HG02970 (cell line): ENCODE measurements at regions not wholly inside any gene's neighbourhood (a gene's known extent, or its start where the extent isn't known, plus 50 kb on each side); places are given as distances from the start of the nearest gene placed in this dataset.

Source experiments
- ATAC-seq: cut with Tn5 transposase; IDR thresholded peaks from one replicate; pipeline ENCODE4 v1.9.1; 2021; ENCODE audit warnings: mild to moderate bottlenecking, moderate library complexity, moderate number of reproducible peaks; ENCODE audit not compliant: unreplicated experiment, low FRiP score

DNA sequence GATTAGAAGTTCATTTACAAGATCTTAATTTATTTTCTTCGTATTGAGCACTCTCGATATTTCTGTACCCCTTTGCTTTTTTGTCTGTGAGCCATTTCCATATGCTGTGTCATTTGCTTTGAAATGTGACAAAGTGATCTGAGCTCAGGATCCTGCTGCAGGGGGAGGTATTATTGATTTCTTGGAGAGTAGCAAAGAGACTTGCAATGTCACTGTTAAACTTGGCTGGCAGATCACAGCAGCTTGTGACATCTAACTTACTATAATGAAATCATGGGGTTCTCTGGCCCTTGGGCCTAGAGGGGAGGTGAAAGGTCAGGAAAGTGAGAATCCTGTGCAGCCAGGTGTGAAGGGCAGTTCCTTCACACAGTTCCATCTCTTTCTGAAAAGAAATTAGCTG lies 923.4 kb downstream of the REEP3 start:
- ATAC-seq, result no peak

DNA sequence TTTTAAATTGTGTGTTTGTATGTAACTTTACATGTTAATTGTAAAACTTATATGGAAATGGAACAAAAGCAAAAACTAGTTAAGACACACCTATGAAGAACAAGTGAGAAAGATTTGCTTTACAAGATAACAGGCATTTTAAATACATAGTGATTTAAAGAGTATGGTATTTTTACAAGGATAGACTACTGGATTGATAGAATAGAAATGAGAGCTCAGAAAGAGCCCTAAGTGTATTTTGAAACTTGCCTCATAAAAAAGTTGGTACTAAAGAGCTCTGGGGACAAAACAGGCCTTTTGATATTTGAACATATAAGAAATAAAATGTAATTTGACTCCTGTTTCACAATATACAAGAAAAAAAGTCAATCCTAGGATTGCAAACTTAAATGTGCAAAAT lies 928.4 kb downstream of the REEP3 start:
- ATAC-seq, result no peak

GRCh38 chr10:64450312-64450711 lies 929.1 kb downstream of the REEP3 start:
- ATAC-seq, result no peak

GRCh38 chr10:64454962-64455361 lies 933.8 kb downstream of the REEP3 start:
- ATAC-seq, result no peak

- no peak for ATAC-seq
Measured at GRCh38 chr10:64458306-64458705, 937.1 kb downstream of the REEP3 start.

- ATAC-seq, result no peak
Measured at GRCh38 chr10:64463406-64463805, 942.2 kb downstream of the REEP3 start.

- ATAC-seq, result no peak
Measured at GRCh38 chr10:64465653-64466052, 944.5 kb downstream of the REEP3 start.

DNA sequence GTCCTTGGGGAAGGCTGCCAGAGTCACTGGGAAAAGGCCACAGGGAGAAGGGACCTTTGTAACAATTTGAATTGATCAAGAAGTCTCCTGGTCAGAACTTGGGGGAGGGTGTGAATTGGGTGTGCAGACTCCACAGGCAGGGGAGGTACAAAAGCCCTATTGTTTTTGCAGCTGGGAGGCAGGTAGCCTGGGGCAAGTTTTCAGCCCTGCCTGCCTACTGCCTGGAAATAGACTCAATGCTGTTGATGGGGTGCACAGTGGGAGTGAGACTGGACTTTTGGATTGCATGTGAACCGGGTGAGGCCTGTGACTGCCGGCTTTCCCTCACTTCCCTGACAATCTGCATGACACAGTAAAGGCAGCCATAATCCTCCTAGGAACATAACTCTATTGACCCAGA lies 947.0 kb downstream of the REEP3 start:
- no peak for ATAC-seq

GRCh38 chr10:64476506-64476905 lies 955.3 kb downstream of the REEP3 start:
- no peak for ATAC-seq

DNA sequence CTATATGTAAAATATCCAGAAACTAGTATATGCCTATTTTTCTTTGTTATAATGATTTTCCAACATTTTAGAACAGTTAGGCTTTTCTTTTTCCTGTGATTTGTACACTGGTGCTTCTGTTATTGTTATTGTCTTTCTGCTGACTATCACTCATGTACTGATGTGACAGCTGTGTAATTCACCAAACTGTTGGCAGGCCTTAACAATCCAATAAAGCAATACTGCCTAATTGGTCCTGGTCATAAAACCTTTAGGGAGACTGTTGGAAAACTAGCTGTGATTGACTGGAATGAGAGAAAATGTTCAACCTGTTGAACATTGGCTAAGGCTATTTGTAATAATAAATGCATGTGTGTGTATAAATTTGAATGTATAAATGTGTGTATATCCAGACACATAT lies 956.6 kb downstream of the REEP3 start:
- no peak for ATAC-seq

DNA sequence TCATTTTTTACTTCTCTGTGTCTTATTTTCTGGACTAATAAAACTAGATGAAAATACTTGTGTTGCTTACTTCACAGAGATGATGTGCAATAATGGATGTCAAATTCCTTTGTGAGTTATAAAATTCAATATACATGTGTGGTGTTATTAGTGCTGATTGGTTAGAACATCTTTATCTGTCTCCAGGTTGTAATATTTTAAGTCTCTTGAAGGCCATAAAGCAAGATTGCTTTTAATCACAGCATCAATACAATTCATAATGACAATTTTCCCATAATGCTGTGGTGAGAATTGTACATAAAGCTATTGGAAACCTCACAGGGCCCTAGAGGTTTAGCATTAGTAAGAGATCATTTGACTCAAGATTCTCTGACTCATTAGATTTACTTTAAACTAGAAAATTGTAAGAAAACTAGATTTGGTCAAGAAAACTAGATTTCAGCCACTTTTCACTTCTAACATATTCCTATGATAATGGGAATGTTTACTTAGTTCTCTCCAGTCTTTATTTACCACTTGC lies 963.7 kb downstream of the REEP3 start:
- no peak for ATAC-seq

DNA sequence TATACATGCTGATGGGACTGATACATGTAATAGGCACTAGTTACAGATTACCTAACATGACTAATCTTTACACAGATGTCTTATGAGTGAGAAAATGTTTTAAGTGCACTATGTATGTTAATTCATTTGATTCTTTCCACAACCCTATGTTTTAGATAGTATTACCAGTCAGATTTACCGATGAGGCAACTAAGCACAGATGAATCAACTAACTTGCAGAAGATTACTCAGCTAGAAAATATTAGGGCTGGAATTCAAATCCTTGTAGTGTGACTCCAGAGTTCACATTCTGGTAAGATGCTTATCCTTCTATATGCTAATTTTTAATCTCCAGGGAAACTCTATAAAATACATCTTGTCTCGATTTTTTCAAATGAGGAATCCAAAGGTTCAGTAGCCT lies 964.9 kb downstream of the REEP3 start:
- ATAC-seq, result no peak

DNA sequence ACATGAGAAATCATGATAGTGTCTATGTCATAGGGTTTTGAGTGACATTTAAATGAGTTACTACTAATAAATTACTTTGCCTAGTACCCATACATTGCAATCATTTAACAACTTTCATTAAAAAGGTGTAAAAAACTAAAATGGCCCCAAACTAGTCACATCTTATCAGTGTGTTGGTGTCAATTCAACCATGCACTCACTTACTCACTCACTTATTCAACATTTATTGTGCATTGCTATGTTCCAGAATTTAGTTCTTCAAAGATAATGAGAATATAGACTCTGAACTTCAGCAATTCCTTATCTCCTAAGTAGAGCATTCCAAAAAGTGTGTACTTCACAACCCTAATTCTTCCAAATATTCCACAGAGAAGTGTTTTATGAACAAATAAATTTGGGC lies 965.7 kb downstream of the REEP3 start:
- no peak for ATAC-seq

GRCh38 chr10:64494901-64495300 lies 973.7 kb downstream of the REEP3 start:
- ATAC-seq, result no peak

- no peak for ATAC-seq
Measured at GRCh38 chr10:64497306-64497705, 976.1 kb downstream of the REEP3 start.

- no peak for ATAC-seq
Measured at GRCh38 chr10:64501807-64502206, 980.6 kb downstream of the REEP3 start.

- no peak for ATAC-seq
Measured at GRCh38 chr10:64502936-64503335, 981.7 kb downstream of the REEP3 start.

DNA sequence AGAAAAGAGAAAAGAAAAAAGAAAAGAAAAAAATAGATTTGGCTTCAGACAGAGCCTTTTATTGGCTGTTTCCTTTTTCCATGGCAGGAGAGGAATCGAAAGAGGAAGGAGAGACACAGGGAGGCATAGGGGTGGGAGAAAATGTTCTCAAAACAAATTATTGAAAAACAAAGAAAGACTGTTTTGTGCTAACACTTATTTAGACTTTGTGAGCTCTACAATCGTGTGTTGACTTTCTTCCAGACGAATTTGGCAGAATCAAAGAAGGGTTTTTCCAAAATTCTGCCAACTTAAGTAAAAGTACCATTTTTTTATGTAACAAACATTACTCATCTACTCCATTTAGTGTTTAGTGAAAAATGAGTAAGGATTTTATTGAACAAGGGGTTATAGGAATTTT lies 982.2 kb downstream of the REEP3 start:
- no peak for ATAC-seq

DNA sequence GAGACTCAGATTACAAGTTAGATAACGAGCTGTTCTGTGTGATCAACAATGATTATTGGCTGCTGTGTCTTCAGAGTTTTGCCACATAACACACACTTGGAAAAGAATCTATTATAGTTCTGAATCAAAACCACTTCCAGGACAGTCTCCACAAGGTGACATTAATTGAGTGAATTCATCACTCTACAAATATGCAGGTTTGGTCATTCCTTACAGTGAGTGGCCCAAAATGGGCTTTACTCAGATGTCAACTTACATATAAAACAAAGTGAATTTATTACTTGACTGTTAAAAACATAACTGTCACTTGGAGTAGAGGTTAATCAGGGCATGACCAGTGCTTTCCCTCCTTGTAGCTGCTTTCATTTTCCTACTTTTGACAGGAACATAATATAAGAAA lies 984.3 kb downstream of the REEP3 start:
- no peak for ATAC-seq

DNA sequence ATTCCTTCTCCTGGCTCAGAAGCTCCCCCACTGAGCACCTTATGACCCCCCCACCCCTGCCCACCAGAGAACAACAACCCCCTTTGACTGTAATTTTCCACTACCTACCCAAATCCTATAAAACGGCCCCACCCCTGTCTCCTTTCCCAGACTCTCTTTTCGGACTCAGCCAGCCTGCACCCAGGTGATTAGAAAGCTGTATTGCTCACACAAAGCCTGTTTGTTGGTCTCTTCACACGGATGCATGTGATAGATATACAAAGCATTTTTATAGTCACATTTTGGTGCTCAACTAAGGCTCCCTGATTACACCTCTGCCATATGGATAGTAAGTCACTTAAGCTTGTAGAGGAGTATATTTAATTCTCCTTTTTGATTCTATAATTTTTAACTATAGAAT lies 985.8 kb downstream of the REEP3 start:
- ATAC-seq, result no peak

GRCh38 chr10:64507651-64508028 lies 986.4 kb downstream of the REEP3 start:
- no peak for ATAC-seq

DNA sequence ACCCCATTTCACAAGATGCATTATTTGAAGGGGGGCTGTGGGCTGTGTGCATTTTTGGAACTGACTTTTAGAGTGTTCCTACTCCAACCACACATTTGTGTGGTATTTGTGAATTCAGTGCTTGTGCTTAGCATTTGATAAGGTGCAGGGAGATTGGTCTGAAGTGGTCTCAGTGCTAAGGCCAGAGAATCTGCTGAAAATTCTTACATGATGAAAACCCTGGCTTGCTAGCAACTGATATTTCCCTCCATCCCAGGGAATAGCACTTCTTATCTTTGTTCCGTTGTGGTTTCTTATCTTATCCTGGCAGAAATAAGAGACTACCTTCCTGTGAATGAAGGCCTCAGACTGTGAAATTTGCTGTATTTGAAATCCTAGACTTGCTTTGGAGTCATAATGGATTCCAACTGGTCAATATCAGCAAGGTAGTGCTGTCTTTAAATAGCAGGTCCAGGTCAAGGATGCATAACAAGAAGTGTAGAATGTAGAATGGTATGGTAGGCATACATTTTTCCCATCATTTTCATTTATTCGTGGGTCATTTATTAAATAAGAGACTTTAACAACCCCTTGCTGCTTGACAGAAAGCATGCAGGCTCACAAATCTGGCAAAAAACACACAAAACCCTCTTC lies 986.9 kb downstream of the REEP3 start:
- no peak for ATAC-seq
